Gastroesophageal sphincter (tissue), 4 donors: ENCODE measurements at regions not wholly inside any gene's neighbourhood (a gene's known extent, or its start where the extent isn't known, plus 50 kb on each side); places are given as distances from the start of the nearest gene placed in this dataset.

Experiments
- ATAC-seq: fragments of 150-250 bp; one replicate; pipeline ENCODE4 v1.9.1; 2016; ENCODE audit warnings: mild to moderate bottlenecking, moderate library complexity
- H3K27ac ChIP-seq, 4 donors: fragments of 200-600 bp; sonication (generic) in 3 of 4; 1 replicate in 3 of 4; 2 replicates in 1 of 4; pipeline ENCODE4 v1.5.1; 2016 to 2019
- H3K27me3 ChIP-seq: fragments of 200-600 bp; sonication (generic); one replicate; pipeline ENCODE4 v1.5.1; 2019
- H3K36me3 ChIP-seq, 2 donors: fragments of 200-600 bp; sonication (generic); one replicate each; pipeline ENCODE4 v1.5.1; 2019; ENCODE audit warnings: control low read depth in 1 of 2
- H3K4me1 ChIP-seq, 3 donors: fragments of 200-600 bp; sonication (generic); 1 replicate in 2 of 3; 2 replicates in 1 of 3; pipeline ENCODE4 v1.5.1; 2016 to 2019; ENCODE audit warnings: control low read depth in 2 of 3
- H3K4me3 ChIP-seq, 2 donors: fragments of 200-600 bp; sonication (generic); one replicate each; pipeline ENCODE4 v1.5.1; 2019; ENCODE audit warnings: mild to moderate bottlenecking in 1 of 2, moderate library complexity in 1 of 2
- H3K9me3 ChIP-seq, 3 donors: fragments of 200-600 bp; sonication (generic); one replicate each; pipeline ENCODE4 v1.5.1; 2017 to 2019; ENCODE audit warnings: control low read depth in 2 of 3
- EP300 ChIP-seq: sonication (generic); formaldehyde crosslinking; IDR thresholded peaks from one replicate; pipeline ENCODE4 v1.6.1; 2017; ENCODE audit warnings: antibody characterized with exemption, mild to moderate bottlenecking
- POLR2A ChIP-seq, 2 donors: fragments of 450-650 bp; IDR thresholded peaks; one replicate each; pipeline ENCODE4 v1.6.1; 2017; ENCODE audit warnings: antibody characterized with exemption in 2 of 2, mild to moderate bottlenecking in 2 of 2, moderate library complexity in 1 of 2
- POLR2AphosphoS5 ChIP-seq: sonication (generic); formaldehyde crosslinking; IDR thresholded peaks from one replicate; pipeline ENCODE4 v1.6.1; 2017; ENCODE audit warnings: antibody characterized with exemption
- WGBS, 2 donors: methylation state at CpG; one replicate each; pipeline ENCODE4 v1.1.5; 2018; ENCODE audit warnings: low coverage in 1 of 2; 5-methylcytosine and 5-hydroxymethylcytosine counted together
- TF ChIP-seq, protein P1 (sequence below), 4 experiments: fragments of 200-600 bp in 2 of 4; fragments of 450-650 bp in 2 of 4; sonication (generic) in 1 of 4; IDR thresholded peaks; one replicate each; pipeline ENCODE4 v1.5.1; 2017 to 2019; ENCODE audit warnings: antibody characterized with exemption in 4 of 4, mild to moderate bottlenecking in 2 of 4, moderate library complexity in 2 of 4

DNA sequence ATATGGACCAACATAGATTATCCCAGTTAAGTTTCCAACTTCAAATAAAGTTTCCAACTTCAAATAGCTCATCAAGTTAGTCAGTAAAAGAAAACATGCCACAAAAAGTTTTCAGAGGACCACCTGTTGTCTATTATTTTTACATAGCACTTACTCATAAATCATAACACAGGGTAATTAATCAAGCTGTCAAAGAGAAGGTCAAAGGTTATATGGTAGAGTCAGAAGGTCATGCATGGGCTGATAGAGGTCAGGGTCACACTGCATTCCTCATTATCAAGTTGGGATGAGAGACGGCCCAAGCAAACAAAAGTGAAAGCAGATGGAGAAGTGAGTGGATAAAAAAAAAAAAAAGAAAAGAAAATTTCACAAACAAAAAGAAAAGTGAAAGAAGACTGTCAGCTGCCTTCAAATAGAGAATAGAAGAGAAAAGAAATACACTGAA lies 145.5 kb upstream of the POU5F2 start:
- H3K36me3 ChIP-seq = no peaks in the 10 kb centered on the region
- H3K27me3 ChIP-seq = no peaks in the 10 kb centered on the region
- WGBS, 2 donors = 24% methylated on average over 1 of the region's 1 CpG; no CpG with 5 or more reads in 1 of the 2 donors
- H3K4me3 ChIP-seq = no peak overlapping the region
- H3K27ac ChIP-seq = no peak overlapping the region
- H3K4me1 ChIP-seq = peaks cover 0 to 13% (median 4%) of the 10 kb centered on the region in 3 donors
- no peaks in the 10 kb centered on the region for H3K9me3 ChIP-seq
- TF ChIP-seq, protein P1, sequence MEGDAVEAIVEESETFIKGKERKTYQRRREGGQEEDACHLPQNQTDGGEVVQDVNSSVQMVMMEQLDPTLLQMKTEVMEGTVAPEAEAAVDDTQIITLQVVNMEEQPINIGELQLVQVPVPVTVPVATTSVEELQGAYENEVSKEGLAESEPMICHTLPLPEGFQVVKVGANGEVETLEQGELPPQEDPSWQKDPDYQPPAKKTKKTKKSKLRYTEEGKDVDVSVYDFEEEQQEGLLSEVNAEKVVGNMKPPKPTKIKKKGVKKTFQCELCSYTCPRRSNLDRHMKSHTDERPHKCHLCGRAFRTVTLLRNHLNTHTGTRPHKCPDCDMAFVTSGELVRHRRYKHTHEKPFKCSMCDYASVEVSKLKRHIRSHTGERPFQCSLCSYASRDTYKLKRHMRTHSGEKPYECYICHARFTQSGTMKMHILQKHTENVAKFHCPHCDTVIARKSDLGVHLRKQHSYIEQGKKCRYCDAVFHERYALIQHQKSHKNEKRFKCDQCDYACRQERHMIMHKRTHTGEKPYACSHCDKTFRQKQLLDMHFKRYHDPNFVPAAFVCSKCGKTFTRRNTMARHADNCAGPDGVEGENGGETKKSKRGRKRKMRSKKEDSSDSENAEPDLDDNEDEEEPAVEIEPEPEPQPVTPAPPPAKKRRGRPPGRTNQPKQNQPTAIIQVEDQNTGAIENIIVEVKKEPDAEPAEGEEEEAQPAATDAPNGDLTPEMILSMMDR (IDR thresholded peaks at IDR 0.05) = no peak
- ATAC-seq = no peak

GRCh38 chr5:93886098-93886806 lies 144.9 kb upstream of the POU5F2 start:
- Histone ChIP-seq H3K27ac (no peak overlapping the region), H3K27me3 (no peaks in the 10 kb centered on the region), H3K4me1 (peaks cover 0 to 8% (median 0%) of the 10 kb centered on the region in 3 donors), H3K36me3 (no peaks in the 10 kb centered on the region), H3K4me3 (no peak overlapping the region), H3K9me3 (no peaks in the 10 kb centered on the region)
- TF ChIP-seq EP300 (no peak), POLR2A (IDR thresholded peaks at IDR 0.05) (no peak), POLR2AphosphoS5 (no peak)
- TF ChIP-seq, protein P1 (IDR thresholded peaks at IDR 0.05) = no peak
- WGBS, 2 donors = 75 to 81% methylated on average over 7 of the region's 7 CpGs
- ATAC-seq = no peak

- no peak overlapping the region for H3K27ac ChIP-seq
- no peak for TF ChIP-seq POLR2AphosphoS5
- TF ChIP-seq EP300 = no peak
- TF ChIP-seq, protein P1 (IDR thresholded peaks at IDR 0.05) = no peak
- TF ChIP-seq POLR2A (IDR thresholded peaks at IDR 0.05) = no peak
- H3K4me1 ChIP-seq = no peaks in the 10 kb centered on the region
- no peak for ATAC-seq
- no peak overlapping the region for H3K4me3 ChIP-seq
- H3K27me3 ChIP-seq = no peaks in the 10 kb centered on the region
- WGBS, 2 donors = 100% methylated on average over 1 of the region's 1 CpG
- no peaks in the 10 kb centered on the region for H3K9me3 ChIP-seq
- peaks cover 0 to 7% of the 10 kb centered on the region in 2 donors for H3K36me3 ChIP-seq
Observed at GRCh38 chr5:93884254-93884653, 142.9 kb upstream of the POU5F2 start.

DNA sequence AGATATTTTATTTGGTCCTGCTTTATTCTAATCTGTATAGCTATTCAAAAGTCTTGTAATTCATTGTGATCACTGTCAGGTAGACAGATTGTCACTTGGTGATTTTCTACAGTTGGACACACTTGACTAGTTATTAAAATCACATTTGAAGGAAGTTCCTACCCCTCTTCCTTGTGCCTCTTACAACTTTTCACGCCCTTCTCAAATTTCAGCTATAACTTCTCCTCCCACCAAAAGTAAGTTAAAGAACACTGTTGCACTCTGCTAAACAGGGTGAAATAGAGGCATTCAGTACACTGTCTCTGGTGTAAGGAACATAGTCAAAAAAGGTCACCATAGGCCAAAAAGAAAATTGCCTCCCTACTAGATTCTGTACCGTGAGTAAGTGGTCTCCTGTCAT lies 142.1 kb upstream of the POU5F2 start:
- 93 to 100% methylated on average over 2 of the region's 2 CpGs for WGBS, 2 donors
- ATAC-seq = no peak
- H3K36me3 ChIP-seq = peaks cover 0 to 7% of the 10 kb centered on the region in 2 donors

More for the DNA sequence above, 142.1 kb upstream of the POU5F2 start:
- no peaks in the 10 kb centered on the region for H3K27me3 ChIP-seq
- H3K9me3 ChIP-seq = no peaks in the 10 kb centered on the region
- no peak overlapping the region for H3K4me3 ChIP-seq
- H3K27ac ChIP-seq = no peak overlapping the region
- H3K4me1 ChIP-seq = no peaks in the 10 kb centered on the region
- TF ChIP-seq EP300 (no peak), POLR2A (IDR thresholded peaks at IDR 0.05) (no peak), POLR2AphosphoS5 (no peak)
- TF ChIP-seq, protein P1 (IDR thresholded peaks at IDR 0.05) = no peak
